GM23338 (cell line): ENCODE measurements at regions not wholly inside any gene's neighbourhood (a gene's known extent, or its start where the extent isn't known, plus 50 kb on each side); places are given as distances from the start of the nearest gene placed in this dataset.

Experiments used
- EZH2phosphoT487 ChIP-seq: fragments of 200-600 bp; sonication (generic); IDR thresholded peaks from one replicate; pipeline ENCODE4 v1.8.1; 2018; ENCODE audit warnings: antibody characterized with exemption; ENCODE audit not compliant: unreplicated experiment
- POLR2AphosphoS5 ChIP-seq: IDR thresholded peaks from 2 replicates; pipeline ENCODE4 v1.6.1; 2016; ENCODE audit warnings: antibody characterized with exemption, low read depth

- TF ChIP-seq POLR2AphosphoS5 (no peak), EZH2phosphoT487 (no peak)
Measured at GRCh38 chr1:68815632-68816031, 318.8 kb upstream of the DEPDC1 start.
